Testis (tissue), 2 donors: ENCODE measurements at regions not wholly inside any gene's neighbourhood (a gene's known extent, or its start where the extent isn't known, plus 50 kb on each side); places are given as distances from the start of the nearest gene placed in this dataset.

ENCODE experiments used
- POLR2A ChIP-seq: fragments of 450-650 bp; IDR thresholded peaks from one replicate; pipeline ENCODE4 v1.6.1; 2017; ENCODE audit warnings: antibody characterized with exemption, mild to moderate bottlenecking, moderate library complexity
- TF ChIP-seq, protein P1 (sequence below), 3 experiments: fragments of 450-650 bp in 2 of 3; fragments of 200-600 bp in 1 of 3; sonication (generic) in 1 of 3; IDR thresholded peaks; one replicate each; pipeline ENCODE4 v1.5.1; 2016 to 2019; ENCODE audit warnings: antibody characterized with exemption in 3 of 3, mild to moderate bottlenecking in 2 of 3, moderate library complexity in 1 of 3

DNA sequence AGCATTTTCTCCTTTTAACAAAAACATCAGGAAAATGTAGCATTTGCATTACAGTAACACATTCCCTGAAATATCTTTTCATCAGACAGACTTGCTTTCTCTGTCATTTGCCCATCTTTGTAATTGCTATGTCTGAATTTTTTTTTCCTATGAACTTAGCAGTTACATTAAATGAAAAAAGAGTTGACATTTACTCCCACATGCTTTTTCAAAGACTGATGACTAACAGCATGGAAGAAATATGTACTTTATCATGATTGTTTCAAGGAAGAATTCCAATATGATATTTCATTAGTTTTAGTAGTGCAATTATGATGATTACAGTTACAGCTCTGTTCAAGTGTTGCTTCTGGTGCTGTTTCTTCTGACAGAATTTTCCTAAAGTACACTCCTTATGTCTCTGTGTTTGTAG lies 864.5 kb upstream of the MAN1A1 start:
- TF ChIP-seq, protein P1, sequence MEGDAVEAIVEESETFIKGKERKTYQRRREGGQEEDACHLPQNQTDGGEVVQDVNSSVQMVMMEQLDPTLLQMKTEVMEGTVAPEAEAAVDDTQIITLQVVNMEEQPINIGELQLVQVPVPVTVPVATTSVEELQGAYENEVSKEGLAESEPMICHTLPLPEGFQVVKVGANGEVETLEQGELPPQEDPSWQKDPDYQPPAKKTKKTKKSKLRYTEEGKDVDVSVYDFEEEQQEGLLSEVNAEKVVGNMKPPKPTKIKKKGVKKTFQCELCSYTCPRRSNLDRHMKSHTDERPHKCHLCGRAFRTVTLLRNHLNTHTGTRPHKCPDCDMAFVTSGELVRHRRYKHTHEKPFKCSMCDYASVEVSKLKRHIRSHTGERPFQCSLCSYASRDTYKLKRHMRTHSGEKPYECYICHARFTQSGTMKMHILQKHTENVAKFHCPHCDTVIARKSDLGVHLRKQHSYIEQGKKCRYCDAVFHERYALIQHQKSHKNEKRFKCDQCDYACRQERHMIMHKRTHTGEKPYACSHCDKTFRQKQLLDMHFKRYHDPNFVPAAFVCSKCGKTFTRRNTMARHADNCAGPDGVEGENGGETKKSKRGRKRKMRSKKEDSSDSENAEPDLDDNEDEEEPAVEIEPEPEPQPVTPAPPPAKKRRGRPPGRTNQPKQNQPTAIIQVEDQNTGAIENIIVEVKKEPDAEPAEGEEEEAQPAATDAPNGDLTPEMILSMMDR (IDR thresholded peaks at IDR 0.05) = no peak
- no peak for TF ChIP-seq POLR2A
